ENCODE measurements at regions not wholly inside any gene's neighbourhood (a gene's known extent, or its start where the extent isn't known, plus 50 kb on each side); places are given as distances from the start of the nearest gene placed in this dataset.

GRCh38 chr18:5036523-5036922 lies 160.5 kb downstream of the AKAIN1 start:
- Histone ChIP-seq H3K27ac (ENCODE audit: low read length) (no peak overlapping the region), H3K4me3 (ENCODE audit: low read length) (no peak overlapping the region), H3K36me3 (ENCODE audit: insufficient read depth, low read length) (no peaks in the 10 kb centered on the region), H3K79me2 (replicated peaks; ENCODE audit: insufficient read depth, low read length) (no peaks in the 10 kb centered on the region), H2AFZ (ENCODE audit: low read depth, low read length) (no peak overlapping the region), H3K27me3 (ENCODE audit: insufficient read depth, low read depth, low read length) (no peaks in the 10 kb centered on the region), H3K9me2 (ENCODE audit: insufficient read depth, low read length) (no peaks in the 10 kb centered on the region), H4K20me1 (ENCODE audit: insufficient read depth) (no peaks in the 10 kb centered on the region), H3K9ac (ENCODE audit: low read length) (no peak overlapping the region), H3F3A (ENCODE audit: insufficient read depth, low read length, poor library complexity, severe bottlenecking) (no peaks in the 10 kb centered on the region), H3K9me3 (ENCODE audit: low read length) (no peaks in the 10 kb centered on the region), H3K4me2 (ENCODE audit: low read length) (no peak overlapping the region)
- TF ChIP-seq EP300 (conservative IDR thresholded peaks at IDR 0.05; ENCODE audit: poor library complexity, severe bottlenecking) (no peak), MXI1 (conservative IDR thresholded peaks at IDR 0.05; ENCODE audit: poor library complexity, severe bottlenecking) (no peak), CTCF (IDR thresholded peaks at IDR 0.05; ENCODE audit: poor library complexity, severe bottlenecking) (no peak)

GRCh38 chr18:5031216-5031615 lies 165.8 kb downstream of the AKAIN1 start:
- Histone ChIP-seq H3F3A (ENCODE audit: insufficient read depth, low read length, poor library complexity, severe bottlenecking) (no peaks in the 10 kb centered on the region), H4K20me1 (ENCODE audit: insufficient read depth) (no peaks in the 10 kb centered on the region), H3K36me3 (ENCODE audit: insufficient read depth, low read length) (no peaks in the 10 kb centered on the region), H3K79me2 (replicated peaks; ENCODE audit: insufficient read depth, low read length) (no peaks in the 10 kb centered on the region), H3K9me3 (ENCODE audit: low read length) (no peaks in the 10 kb centered on the region), H3K27ac (ENCODE audit: low read length) (no peak overlapping the region), H3K4me3 (ENCODE audit: low read length) (no peak overlapping the region), H2AFZ (ENCODE audit: low read depth, low read length) (no peak overlapping the region), H3K4me2 (ENCODE audit: low read length) (no peak overlapping the region), H3K9ac (ENCODE audit: low read length) (no peak overlapping the region), H3K27me3 (ENCODE audit: insufficient read depth, low read depth, low read length) (no peaks in the 10 kb centered on the region), H3K9me2 (ENCODE audit: insufficient read depth, low read length) (no peaks in the 10 kb centered on the region)
- TF ChIP-seq EZH2 (IDR thresholded peaks at IDR 0.05; ENCODE audit: borderline replicate concordance, insufficient read depth, low read length, poor library complexity, severe bottlenecking) (no peak), POLR2AphosphoS5 (IDR thresholded peaks at IDR 0.05) (no peak), EP300 (conservative IDR thresholded peaks at IDR 0.05; ENCODE audit: poor library complexity, severe bottlenecking) (no peak), SMC3 (conservative IDR thresholded peaks at IDR 0.05; ENCODE audit: poor library complexity) (no peak), REST (IDR thresholded peaks at IDR 0.05; ENCODE audit: borderline replicate concordance) (no peak), RAD21 (conservative IDR thresholded peaks at IDR 0.05) (no peak), CTCF (IDR thresholded peaks at IDR 0.05; ENCODE audit: poor library complexity, severe bottlenecking) (no peak), MXI1 (conservative IDR thresholded peaks at IDR 0.05; ENCODE audit: poor library complexity, severe bottlenecking) (no peak), TAF1 (IDR thresholded peaks at IDR 0.05; ENCODE audit: low read depth) (no peak)

Measured in neural cell (in vitro differentiated cells).